Lung (tissue), 11 donors: ENCODE measurements at regions not wholly inside any gene's neighbourhood (a gene's known extent, or its start where the extent isn't known, plus 50 kb on each side); places are given as distances from the start of the nearest gene placed in this dataset.
A peak's percentile ranks its signal among the peaks of the same experiment; 100 is the strongest.

ENCODE experiments used
- ATAC-seq: fragments of 200-7000 bp; cut with Tn5 transposase; one replicate; pipeline ENCODE4 v1.9.1; 2020; ENCODE audit warnings: moderate number of reproducible peaks; ENCODE audit not compliant: insufficient read depth, low FRiP score
- DNase-seq, 3 donors: peaks; one replicate each; pipeline ENCODE4 v3.0.0-alpha.2; 2013 to 2017
- H3K27ac ChIP-seq, 2 donors: one replicate each; pipeline ENCODE4 v1.5.1; 2013; ENCODE audit warnings: mild to moderate bottlenecking in 2 of 2, moderate library complexity in 2 of 2, control low read depth in 1 of 2, inconsistent platforms in 1 of 2, low read depth in 1 of 2, low read length in 1 of 2
- H3K27me3 ChIP-seq, 3 donors: one replicate each; pipeline ENCODE4 v1.5.1; 2013; ENCODE audit warnings: low read length in 2 of 3; ENCODE audit not compliant: control insufficient read depth in 3 of 3, insufficient read depth in 3 of 3
- H3K36me3 ChIP-seq, 4 donors: one replicate each; pipeline ENCODE4 v1.5.1; 2013; ENCODE audit warnings: low read length in 4 of 4, mild to moderate bottlenecking in 1 of 4, moderate library complexity in 1 of 4; ENCODE audit not compliant: control insufficient read depth in 4 of 4, insufficient read depth in 4 of 4
- H3K4me1 ChIP-seq, 5 donors: one replicate each; pipeline ENCODE4 v1.5.1; 2013; ENCODE audit warnings: low read length in 5 of 5, mild to moderate bottlenecking in 2 of 5, moderate library complexity in 1 of 5; ENCODE audit not compliant: control insufficient read depth in 5 of 5, insufficient read depth in 5 of 5
- H3K4me3 ChIP-seq: one replicate; pipeline ENCODE4 v1.5.1; 2013; ENCODE audit warnings: mild to moderate bottlenecking, control low read depth, moderate library complexity
- H3K9ac ChIP-seq, 2 donors: one replicate each; pipeline ENCODE4 v1.5.1; 2013; ENCODE audit warnings: low read length in 2 of 2, control low read depth in 1 of 2; ENCODE audit not compliant: insufficient read depth in 1 of 2
- H3K9me3 ChIP-seq, 4 donors: one replicate each; pipeline ENCODE4 v1.5.1; 2013; ENCODE audit warnings: low read length in 3 of 4, mild to moderate bottlenecking in 1 of 4, moderate library complexity in 1 of 4; ENCODE audit not compliant: control insufficient read depth in 4 of 4, insufficient read depth in 3 of 4
- CTCF ChIP-seq: IDR thresholded peaks from 2 replicates; pipeline ENCODE4 v1.5.1; 2012; ENCODE audit warnings: mild to moderate bottlenecking; ENCODE audit errors: control extremely low read depth, extremely low read depth
- WGBS, 2 donors: extraction: QIAGEN DNeasy Blood & Tissue Kit; methylation state at CpG; one replicate each; pipeline ENCODE4 v1.1.7; 2013; 5-methylcytosine and 5-hydroxymethylcytosine counted together
- donor health status: control.
- donor health status: control.
- donor health status: Bipolar disorder and iron deficiency.
- donor health status: healthy.
- donor health status: DM: yes; HTN: yes; CAD: no.

- no peak for ATAC-seq
- no peak for TF ChIP-seq CTCF
- WGBS, 2 donors, result 87 to 90% methylated on average over 2 of the region's 2 CpGs
These were observed 99.6 kb upstream of the TMEM161B start for GRCh38 chr5:88368201-88368600.

GRCh38 chr5:88364991-88365390 lies 96.3 kb upstream of the TMEM161B start:
- H3K4me3 ChIP-seq, result no peak overlapping the region
- H3K27ac ChIP-seq, result no peak overlapping the region
- no peaks in the 10 kb centered on the region for H3K9me3 ChIP-seq
- H3K9ac ChIP-seq, result no peak overlapping the region
- H3K36me3 ChIP-seq, result no peaks in the 10 kb centered on the region
- ATAC-seq, result no peak
- no peaks in the 10 kb centered on the region for H3K27me3 ChIP-seq
- 69 to 83% methylated on average over 4 of the region's 4 CpGs for WGBS, 2 donors
- H3K4me1 ChIP-seq, result no peaks in the 10 kb centered on the region
- no peak for TF ChIP-seq CTCF
- DNase-seq, result no peak

More at GRCh38 chr5:88368201-88368600, 99.6 kb upstream of the TMEM161B start:
- H3K36me3 ChIP-seq, result no peaks in the 10 kb centered on the region
- no peak overlapping the region for H3K4me3 ChIP-seq
- no peak overlapping the region for H3K9ac ChIP-seq
- H3K9me3 ChIP-seq, result no peaks in the 10 kb centered on the region
- H3K27me3 ChIP-seq, result no peaks in the 10 kb centered on the region
- no peak overlapping the region for H3K27ac ChIP-seq
- DNase-seq, result no peak
- no peaks in the 10 kb centered on the region for H3K4me1 ChIP-seq

GRCh38 chr5:88355490-88356050 lies 86.9 kb upstream of the TMEM161B start:
- H3K4me3 ChIP-seq, result no peak overlapping the region
- no peaks in the 10 kb centered on the region for H3K27me3 ChIP-seq

More at GRCh38 chr5:88355490-88356050, 86.9 kb upstream of the TMEM161B start:
- WGBS, 2 donors, result 58 to 72% methylated on average over 1 of the region's 1 CpG
- Histone ChIP-seq H3K9ac (no peak overlapping the region), H3K36me3 (no peaks in the 10 kb centered on the region), H3K27ac (no peak overlapping the region), H3K4me1 (no peaks in the 10 kb centered on the region), H3K9me3 (no peaks in the 10 kb centered on the region)
- TF ChIP-seq CTCF, result no peak
- peak in 1 of 3 donors; percentile 1 for DNase-seq
- no peak for ATAC-seq
